Lung (tissue), 11 donors: ENCODE measurements at regions not wholly inside any gene's neighbourhood (a gene's known extent, or its start where the extent isn't known, plus 50 kb on each side); places are given as distances from the start of the nearest gene placed in this dataset.

Experiments used
- ATAC-seq: fragments of 200-7000 bp; cut with Tn5 transposase; one replicate; pipeline ENCODE4 v1.9.1; 2020; ENCODE audit warnings: moderate number of reproducible peaks; ENCODE audit not compliant: insufficient read depth, low FRiP score
- DNase-seq, 3 donors: peaks; one replicate each; pipeline ENCODE4 v3.0.0-alpha.2; 2013 to 2017
- H3K27ac ChIP-seq, 2 donors: one replicate each; pipeline ENCODE4 v1.5.1; 2013; ENCODE audit warnings: mild to moderate bottlenecking in 2 of 2, moderate library complexity in 2 of 2, control low read depth in 1 of 2, inconsistent platforms in 1 of 2, low read depth in 1 of 2, low read length in 1 of 2
- H3K27me3 ChIP-seq, 3 donors: one replicate each; pipeline ENCODE4 v1.5.1; 2013; ENCODE audit warnings: low read length in 2 of 3; ENCODE audit not compliant: control insufficient read depth in 3 of 3, insufficient read depth in 3 of 3
- H3K36me3 ChIP-seq, 4 donors: one replicate each; pipeline ENCODE4 v1.5.1; 2013; ENCODE audit warnings: low read length in 4 of 4, mild to moderate bottlenecking in 1 of 4, moderate library complexity in 1 of 4; ENCODE audit not compliant: control insufficient read depth in 4 of 4, insufficient read depth in 4 of 4
- H3K4me1 ChIP-seq, 5 donors: one replicate each; pipeline ENCODE4 v1.5.1; 2013; ENCODE audit warnings: low read length in 5 of 5, mild to moderate bottlenecking in 2 of 5, moderate library complexity in 1 of 5; ENCODE audit not compliant: control insufficient read depth in 5 of 5, insufficient read depth in 5 of 5
- H3K4me3 ChIP-seq: one replicate; pipeline ENCODE4 v1.5.1; 2013; ENCODE audit warnings: mild to moderate bottlenecking, control low read depth, moderate library complexity
- H3K9ac ChIP-seq, 2 donors: one replicate each; pipeline ENCODE4 v1.5.1; 2013; ENCODE audit warnings: low read length in 2 of 2, control low read depth in 1 of 2; ENCODE audit not compliant: insufficient read depth in 1 of 2
- H3K9me3 ChIP-seq, 4 donors: one replicate each; pipeline ENCODE4 v1.5.1; 2013; ENCODE audit warnings: low read length in 3 of 4, mild to moderate bottlenecking in 1 of 4, moderate library complexity in 1 of 4; ENCODE audit not compliant: control insufficient read depth in 4 of 4, insufficient read depth in 3 of 4
- WGBS, 2 donors: extraction: QIAGEN DNeasy Blood & Tissue Kit; methylation state at CpG; one replicate each; pipeline ENCODE4 v1.1.7; 2013; 5-methylcytosine and 5-hydroxymethylcytosine counted together
- TF ChIP-seq, protein P1 (sequence below): IDR thresholded peaks from 2 replicates; pipeline ENCODE4 v1.5.1; 2012; ENCODE audit warnings: mild to moderate bottlenecking; ENCODE audit errors: control extremely low read depth, extremely low read depth
- donor health status: control.
- donor health status: control.
- donor health status: Bipolar disorder and iron deficiency.
- donor health status: healthy.
- donor health status: DM: yes; HTN: yes; CAD: no.

DNA sequence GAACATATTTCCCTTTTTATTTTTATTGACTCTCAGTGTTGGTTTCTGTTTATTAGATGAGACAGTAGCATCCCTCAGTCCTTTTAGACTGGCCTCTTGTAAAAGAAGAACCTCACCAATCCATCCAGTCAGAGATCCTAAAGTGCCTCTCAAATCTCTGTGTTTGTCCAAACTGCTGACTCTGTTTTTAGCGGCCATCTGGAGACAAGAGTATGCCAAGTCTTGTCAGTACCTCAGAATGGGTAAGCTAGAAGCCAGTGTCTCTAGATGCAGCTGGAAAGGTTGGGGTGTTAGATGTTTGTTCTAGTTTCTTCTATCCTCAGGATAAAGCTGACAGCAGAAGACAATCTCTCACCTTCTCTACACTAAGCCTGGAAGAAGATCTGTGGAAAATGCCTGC lies 537.7 kb upstream of the ZNF385D start:
- 0 to 90% methylated on average over 1 of the region's 1 CpG for WGBS, 2 donors
- TF ChIP-seq, protein P1, sequence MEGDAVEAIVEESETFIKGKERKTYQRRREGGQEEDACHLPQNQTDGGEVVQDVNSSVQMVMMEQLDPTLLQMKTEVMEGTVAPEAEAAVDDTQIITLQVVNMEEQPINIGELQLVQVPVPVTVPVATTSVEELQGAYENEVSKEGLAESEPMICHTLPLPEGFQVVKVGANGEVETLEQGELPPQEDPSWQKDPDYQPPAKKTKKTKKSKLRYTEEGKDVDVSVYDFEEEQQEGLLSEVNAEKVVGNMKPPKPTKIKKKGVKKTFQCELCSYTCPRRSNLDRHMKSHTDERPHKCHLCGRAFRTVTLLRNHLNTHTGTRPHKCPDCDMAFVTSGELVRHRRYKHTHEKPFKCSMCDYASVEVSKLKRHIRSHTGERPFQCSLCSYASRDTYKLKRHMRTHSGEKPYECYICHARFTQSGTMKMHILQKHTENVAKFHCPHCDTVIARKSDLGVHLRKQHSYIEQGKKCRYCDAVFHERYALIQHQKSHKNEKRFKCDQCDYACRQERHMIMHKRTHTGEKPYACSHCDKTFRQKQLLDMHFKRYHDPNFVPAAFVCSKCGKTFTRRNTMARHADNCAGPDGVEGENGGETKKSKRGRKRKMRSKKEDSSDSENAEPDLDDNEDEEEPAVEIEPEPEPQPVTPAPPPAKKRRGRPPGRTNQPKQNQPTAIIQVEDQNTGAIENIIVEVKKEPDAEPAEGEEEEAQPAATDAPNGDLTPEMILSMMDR = no peak
- no peak for DNase-seq
- no peak overlapping the region for H3K9ac ChIP-seq
- no peak for ATAC-seq
- no peaks in the 10 kb centered on the region for H3K36me3 ChIP-seq
- H3K27me3 ChIP-seq = no peaks in the 10 kb centered on the region
- peaks cover 0 to 2% (median 2%) of the 10 kb centered on the region in 4 donors for H3K9me3 ChIP-seq
- H3K4me3 ChIP-seq = no peak overlapping the region
- H3K27ac ChIP-seq = no peak overlapping the region
- H3K4me1 ChIP-seq = peaks cover 0 to 7% (median 0%) of the 10 kb centered on the region in 5 donors

GRCh38 chr3:22292681-22293080 lies 541.7 kb upstream of the ZNF385D start:
- no peaks in the 10 kb centered on the region for H3K36me3 ChIP-seq
- H3K27me3 ChIP-seq = no peaks in the 10 kb centered on the region
- peaks cover 0 to 7% (median 0%) of the 10 kb centered on the region in 5 donors for H3K4me1 ChIP-seq
- no peak overlapping the region for H3K9ac ChIP-seq
- H3K4me3 ChIP-seq = no peak overlapping the region
- peak in 2 of 3 donors; percentile 61 to 62 for DNase-seq
- no peak overlapping the region for H3K27ac ChIP-seq
- ATAC-seq = no peak
- peaks cover 0 to 2% (median 2%) of the 10 kb centered on the region in 4 donors for H3K9me3 ChIP-seq
- TF ChIP-seq, protein P1 = no peak

DNA sequence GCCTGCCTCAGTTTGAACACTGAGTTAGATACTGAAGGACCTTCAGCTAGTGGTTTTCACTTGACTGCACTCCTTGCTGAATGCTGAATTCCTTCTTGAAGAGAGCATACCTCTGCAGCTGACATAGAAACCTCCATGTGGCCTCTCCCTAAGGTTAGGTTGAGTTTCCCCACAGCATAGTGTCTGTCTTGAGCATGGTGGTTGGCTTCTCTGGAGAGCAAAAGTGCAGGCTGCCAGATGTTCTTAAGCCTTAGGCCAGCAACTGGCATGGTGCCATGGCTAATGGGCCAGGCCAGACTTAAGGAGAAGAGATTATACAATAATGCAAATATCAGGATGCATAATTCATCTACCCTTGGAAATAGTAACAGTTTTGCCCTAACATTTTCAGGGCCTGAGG lies 545.6 kb upstream of the ZNF385D start:
- Histone ChIP-seq H3K4me3 (no peak overlapping the region), H3K36me3 (no peaks in the 10 kb centered on the region), H3K27ac (no peak overlapping the region), H3K9me3 (no peaks in the 10 kb centered on the region), H3K4me1 (peaks cover 0 to 7% (median 0%) of the 10 kb centered on the region in 5 donors), H3K9ac (no peak overlapping the region), H3K27me3 (no peaks in the 10 kb centered on the region)
- ATAC-seq (no peak), DNase-seq (peak; percentile 40 to 73 (median 63))
- TF ChIP-seq, protein P1 = no peak

DNA sequence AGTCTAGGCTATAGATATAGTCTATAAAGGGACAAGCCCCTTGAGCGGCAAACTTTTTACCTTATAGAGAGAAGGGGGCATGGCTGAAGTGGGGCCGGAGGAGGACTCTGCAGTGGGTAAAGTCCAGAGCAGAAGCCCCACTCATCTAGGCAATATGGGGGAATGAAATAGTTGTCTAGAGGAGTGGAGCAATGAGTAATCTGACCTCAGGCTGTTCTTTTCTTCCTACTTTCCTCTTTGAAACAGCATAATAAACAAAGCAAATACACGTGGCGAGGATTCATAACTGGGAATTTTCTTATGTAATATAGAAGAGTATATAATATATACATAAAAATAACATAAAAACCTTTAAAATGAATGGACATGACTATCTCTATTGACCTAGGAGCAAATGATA lies 546.4 kb upstream of the ZNF385D start:
- peaks cover 0 to 5% (median 0%) of the 10 kb centered on the region in 5 donors for H3K4me1 ChIP-seq
- no peak overlapping the region for H3K27ac ChIP-seq
- H3K4me3 ChIP-seq = no peak overlapping the region
- TF ChIP-seq, protein P1 = no peak
- H3K36me3 ChIP-seq = no peaks in the 10 kb centered on the region
- ATAC-seq = no peak
- H3K27me3 ChIP-seq = no peaks in the 10 kb centered on the region
- no peak for DNase-seq
- H3K9ac ChIP-seq = no peak overlapping the region
- 76 to 93% methylated on average over 4 of the region's 4 CpGs for WGBS, 2 donors
- H3K9me3 ChIP-seq = no peaks in the 10 kb centered on the region
